ENCODE measurements at regions not wholly inside any gene's neighbourhood (a gene's known extent, or its start where the extent isn't known, plus 50 kb on each side); places are given as distances from the start of the nearest gene placed in this dataset.

DNA sequence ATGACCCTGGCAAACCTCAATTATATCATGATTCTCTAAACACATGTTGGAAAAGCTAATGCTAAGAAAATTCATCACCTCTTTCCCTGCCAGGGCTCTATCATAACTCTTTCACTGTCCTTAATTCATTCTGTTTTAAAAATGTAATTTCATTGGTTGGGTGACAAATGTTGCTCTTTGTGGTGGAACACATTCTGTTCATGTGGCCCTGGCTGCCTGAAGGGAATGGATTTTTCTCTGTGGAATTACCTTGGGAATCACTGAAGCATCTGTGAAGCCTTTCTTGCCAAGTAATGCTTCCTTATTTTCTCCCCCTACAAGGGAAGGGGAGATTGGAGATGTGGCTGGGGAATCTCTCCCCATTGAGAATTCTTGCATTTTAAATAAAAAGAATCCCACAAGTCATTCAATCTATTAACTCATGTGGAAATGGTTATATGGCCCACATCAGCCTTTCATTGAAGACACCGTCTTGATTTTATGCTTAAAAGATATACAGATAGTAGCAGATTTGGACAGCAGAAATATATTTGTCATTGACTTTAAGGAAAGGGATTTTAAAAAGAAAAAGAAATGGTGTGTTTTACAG lies 201.8 kb upstream of the NMUR2 start:
- no TSS peak for BruUV-seq (replicated peaks)
- Mint-ChIP-seq H3K27ac (ENCODE audit: unreplicated experiment) (no peak overlapping the region), H3K9me3 (ENCODE audit: low read depth, unreplicated experiment) (no peaks in the 10 kb centered on the region), H3K27me3 (ENCODE audit: unreplicated experiment) (peaks cover 13% of the 10 kb centered on the region), H3K4me1 (ENCODE audit: low read depth, unreplicated experiment) (no peaks in the 10 kb centered on the region), H3K4me3 (ENCODE audit: low read depth, unreplicated experiment) (no peak overlapping the region), H3K36me3 (ENCODE audit: insufficient read depth, unreplicated experiment) (no peaks in the 10 kb centered on the region)
- CTCF ChIA-PET, result no interaction called here
- no peak for DNase-seq
- TF ChIP-seq, protein P1, sequence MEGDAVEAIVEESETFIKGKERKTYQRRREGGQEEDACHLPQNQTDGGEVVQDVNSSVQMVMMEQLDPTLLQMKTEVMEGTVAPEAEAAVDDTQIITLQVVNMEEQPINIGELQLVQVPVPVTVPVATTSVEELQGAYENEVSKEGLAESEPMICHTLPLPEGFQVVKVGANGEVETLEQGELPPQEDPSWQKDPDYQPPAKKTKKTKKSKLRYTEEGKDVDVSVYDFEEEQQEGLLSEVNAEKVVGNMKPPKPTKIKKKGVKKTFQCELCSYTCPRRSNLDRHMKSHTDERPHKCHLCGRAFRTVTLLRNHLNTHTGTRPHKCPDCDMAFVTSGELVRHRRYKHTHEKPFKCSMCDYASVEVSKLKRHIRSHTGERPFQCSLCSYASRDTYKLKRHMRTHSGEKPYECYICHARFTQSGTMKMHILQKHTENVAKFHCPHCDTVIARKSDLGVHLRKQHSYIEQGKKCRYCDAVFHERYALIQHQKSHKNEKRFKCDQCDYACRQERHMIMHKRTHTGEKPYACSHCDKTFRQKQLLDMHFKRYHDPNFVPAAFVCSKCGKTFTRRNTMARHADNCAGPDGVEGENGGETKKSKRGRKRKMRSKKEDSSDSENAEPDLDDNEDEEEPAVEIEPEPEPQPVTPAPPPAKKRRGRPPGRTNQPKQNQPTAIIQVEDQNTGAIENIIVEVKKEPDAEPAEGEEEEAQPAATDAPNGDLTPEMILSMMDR (IDR thresholded peaks at IDR 0.05; ENCODE audit: unreplicated experiment), result no peak
- intact Hi-C loops (cut with micrococcal nuclease; ENCODE audit: unreplicated experiment), result no loop called here

DNA sequence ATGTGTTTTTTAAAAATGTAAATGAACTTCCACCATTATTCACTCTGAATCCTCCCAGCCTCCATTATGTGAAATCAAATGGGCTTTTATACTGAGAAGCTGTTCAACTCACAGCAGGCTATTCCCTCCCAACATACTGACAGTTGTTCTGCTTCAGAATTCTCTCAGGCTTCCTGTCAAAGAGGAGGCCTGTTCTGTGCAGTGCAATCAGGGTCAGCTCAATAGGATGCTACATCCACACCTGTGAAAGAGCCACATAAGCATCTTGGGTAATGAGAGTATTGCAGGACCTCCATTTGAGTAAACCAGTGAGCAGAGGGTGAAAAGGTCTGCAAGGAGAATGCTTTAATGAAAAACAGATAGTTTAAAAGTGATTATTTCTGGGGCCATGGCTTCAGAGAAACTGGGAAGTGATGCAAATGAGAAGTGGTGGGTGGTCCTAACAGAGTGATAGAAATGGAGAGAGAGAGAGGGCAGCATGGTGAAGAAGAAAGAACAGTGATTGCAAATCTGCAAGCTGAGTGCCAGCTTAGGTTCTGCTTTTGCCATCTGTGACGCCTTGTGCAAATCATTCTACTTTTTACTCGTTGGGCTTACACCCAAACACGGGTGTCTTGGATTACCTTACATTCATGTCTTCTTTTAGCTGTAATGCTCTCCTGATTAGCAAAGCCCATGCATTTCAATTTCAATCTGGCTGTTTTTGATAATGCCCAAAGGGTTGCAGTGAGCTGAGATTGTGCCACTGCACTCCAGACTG lies 202.5 kb upstream of the NMUR2 start:
- TF ChIP-seq, protein P1 (IDR thresholded peaks at IDR 0.05; ENCODE audit: unreplicated experiment), result no peak
- no peaks in the 10 kb centered on the region for H3K4me1 Mint-ChIP-seq (ENCODE audit: low read depth, unreplicated experiment)
- BruUV-seq (replicated peaks), result no TSS peak
- no peak overlapping the region for H3K27ac Mint-ChIP-seq (ENCODE audit: unreplicated experiment)
- CTCF ChIA-PET, result no interaction called here
- H3K9me3 Mint-ChIP-seq (ENCODE audit: low read depth, unreplicated experiment), result no peaks in the 10 kb centered on the region
- no peak for DNase-seq
- H3K27me3 Mint-ChIP-seq (ENCODE audit: unreplicated experiment), result peaks cover 13% of the 10 kb centered on the region
- H3K36me3 Mint-ChIP-seq (ENCODE audit: insufficient read depth, unreplicated experiment), result no peaks in the 10 kb centered on the region
- intact Hi-C loops (cut with micrococcal nuclease; ENCODE audit: unreplicated experiment), result no loop called here
- no peak overlapping the region for H3K4me3 Mint-ChIP-seq (ENCODE audit: low read depth, unreplicated experiment)

DNA sequence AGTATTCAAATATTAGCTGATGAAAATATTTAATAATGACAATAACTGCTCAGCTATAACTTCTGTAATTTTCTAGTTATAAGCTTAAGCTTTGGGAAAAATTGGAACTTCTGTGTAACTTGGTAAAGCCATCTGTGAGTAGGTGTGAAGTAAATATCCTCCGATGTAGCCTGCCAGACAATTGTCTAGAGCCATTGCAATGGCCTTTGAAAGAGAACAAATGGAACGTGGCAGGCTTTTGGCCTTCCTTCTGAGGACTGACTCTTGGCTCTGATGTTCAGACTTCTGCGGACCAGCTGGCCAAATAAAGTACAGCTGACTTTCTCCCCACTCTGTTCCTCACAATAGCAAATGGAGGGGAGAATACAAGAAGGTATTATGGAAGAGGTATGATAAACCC lies 203.4 kb upstream of the NMUR2 start:
- CTCF ChIA-PET, result no interaction called here
- no peak for DNase-seq
- Mint-ChIP-seq H3K27ac (ENCODE audit: unreplicated experiment) (no peak overlapping the region), H3K4me3 (ENCODE audit: low read depth, unreplicated experiment) (no peak overlapping the region), H3K27me3 (ENCODE audit: unreplicated experiment) (peaks cover 13% of the 10 kb centered on the region), H3K9me3 (ENCODE audit: low read depth, unreplicated experiment) (no peaks in the 10 kb centered on the region), H3K4me1 (ENCODE audit: low read depth, unreplicated experiment) (no peaks in the 10 kb centered on the region), H3K36me3 (ENCODE audit: insufficient read depth, unreplicated experiment) (no peaks in the 10 kb centered on the region)
- intact Hi-C loops (cut with micrococcal nuclease; ENCODE audit: unreplicated experiment), result no loop called here
- TF ChIP-seq, protein P1 (IDR thresholded peaks at IDR 0.05; ENCODE audit: unreplicated experiment), result no peak
- BruUV-seq (replicated peaks), result no TSS peak

DNA sequence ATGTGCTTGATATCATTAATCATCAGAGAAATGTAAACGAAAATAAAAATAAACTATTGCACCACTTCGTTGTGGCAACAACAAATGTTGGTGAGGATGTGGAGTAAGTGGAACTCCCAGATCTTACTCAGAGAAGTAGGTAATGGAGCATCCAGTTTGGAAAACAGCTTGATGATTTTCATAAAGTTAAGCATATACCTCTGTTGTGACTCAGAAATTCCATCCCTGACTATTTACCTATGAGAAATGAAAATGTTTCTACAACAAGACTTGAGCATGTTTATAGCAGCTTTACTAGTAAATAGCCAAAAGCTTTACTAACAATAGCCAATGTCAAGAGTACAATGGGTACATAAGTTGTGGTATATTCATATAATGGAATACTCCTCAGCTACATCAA lies 214.7 kb upstream of the NMUR2 start:
- peaks cover 2% of the 10 kb centered on the region for H3K9me3 Mint-ChIP-seq (ENCODE audit: low read depth, unreplicated experiment)
- no peak overlapping the region for H3K4me3 Mint-ChIP-seq (ENCODE audit: low read depth, unreplicated experiment)
- CTCF ChIA-PET, result interaction anchor here (0.8 kb wide), 1 partner anchor 10 kb away, joined by 3 read pairs; no protein-coding TSS in a partner anchor
- BruUV-seq (replicated peaks), result no TSS peak
- TF ChIP-seq, protein P1 (IDR thresholded peaks at IDR 0.05; ENCODE audit: unreplicated experiment), result no peak
- intact Hi-C loops (cut with micrococcal nuclease; ENCODE audit: unreplicated experiment), result no loop called here
- H3K27ac Mint-ChIP-seq (ENCODE audit: unreplicated experiment), result no peak overlapping the region
- no peaks in the 10 kb centered on the region for H3K36me3 Mint-ChIP-seq (ENCODE audit: insufficient read depth, unreplicated experiment)
- H3K27me3 Mint-ChIP-seq (ENCODE audit: unreplicated experiment), result peaks cover 8% of the 10 kb centered on the region
- H3K4me1 Mint-ChIP-seq (ENCODE audit: low read depth, unreplicated experiment), result no peaks in the 10 kb centered on the region
- DNase-seq, result no peak

Measured in Calu3 (cell line).